Thyroid gland (tissue), 4 donors: ENCODE measurements at regions not wholly inside any gene's neighbourhood (a gene's known extent, or its start where the extent isn't known, plus 50 kb on each side); places are given as distances from the start of the nearest gene placed in this dataset.
A peak's percentile ranks its signal among the peaks of the same experiment; 100 is the strongest.

Experiments
- DNase-seq, 2 donors: peaks; one replicate each; pipeline ENCODE4 v3.0.0-alpha.2; 2019
- H3K27ac ChIP-seq, 3 donors: fragments of 200-600 bp; sonication (generic); 1 replicate in 2 of 3; 2 replicates in 1 of 3; pipeline ENCODE4 v1.5.1; 2016 to 2019; ENCODE audit warnings: mild to moderate bottlenecking in 1 of 3, moderate library complexity in 1 of 3
- H3K27me3 ChIP-seq: fragments of 200-600 bp; sonication (generic); one replicate; pipeline ENCODE4 v1.5.1; 2019
- H3K36me3 ChIP-seq, 2 donors: fragments of 200-600 bp; sonication (generic); one replicate each; pipeline ENCODE4 v1.5.1; 2016 to 2019
- H3K4me1 ChIP-seq, 2 donors: fragments of 200-600 bp; sonication (generic); one replicate each; pipeline ENCODE4 v1.5.1; 2017 to 2019
- H3K4me3 ChIP-seq, 3 donors: fragments of 200-600 bp; sonication (generic); replicated peaks in 1 of 3; 1 replicate in 2 of 3; 2 replicates in 1 of 3; pipeline ENCODE4 v1.5.1; 2016; ENCODE audit warnings: mild to moderate bottlenecking in 1 of 3
- H3K9me3 ChIP-seq: fragments of 200-600 bp; sonication (generic); one replicate; pipeline ENCODE4 v1.5.1; 2017
- CTCF ChIP-seq, 6 experiments: fragments of 200-600 bp in 3 of 6; fragments of 450-650 bp in 3 of 6; sonication (generic) in 3 of 6; IDR thresholded peaks; one replicate each; pipeline ENCODE4 v1.5.1; 2016 to 2019; ENCODE audit warnings: antibody characterized with exemption in 6 of 6, mild to moderate bottlenecking in 2 of 6, inconsistent platforms in 1 of 6, moderate library complexity in 1 of 6
- POLR2A ChIP-seq, 2 donors: fragments of 450-650 bp; IDR thresholded peaks; one replicate each; pipeline ENCODE4 v1.6.1; 2017; ENCODE audit warnings: antibody characterized with exemption in 2 of 2, mild to moderate bottlenecking in 2 of 2, moderate library complexity in 1 of 2
- WGBS, 2 donors: methylation state at CpG; one replicate each; pipeline ENCODE4 v1.1.5; 2017; 5-methylcytosine and 5-hydroxymethylcytosine counted together
- intact Hi-C: fragments of 100-400 bp; cut with DNase I; formaldehyde crosslinking; loops from one replicate; pipeline ENCODE4 v1.15.1; 2023

- peaks cover 28 to 43% of the 10 kb centered on the region in 2 donors for H3K4me1 ChIP-seq
- no peak for DNase-seq
- no peak overlapping the region for H3K4me3 ChIP-seq
- H3K27ac ChIP-seq, result peak overlapping the region; percentile 87 to 94 (median 92)
- no peaks in the 10 kb centered on the region for H3K36me3 ChIP-seq
- intact Hi-C loops, result no loop called here
- TF ChIP-seq POLR2A (IDR thresholded peaks at IDR 0.05), result no peak
- no peak for TF ChIP-seq CTCF (IDR thresholded peaks at IDR 0.05)
- 92 to 93% methylated on average over 2 of the region's 2 CpGs for WGBS, 2 donors
- no peaks in the 10 kb centered on the region for H3K9me3 ChIP-seq
- H3K27me3 ChIP-seq, result no peaks in the 10 kb centered on the region
Measured at GRCh38 chr4:128388796-128389195, 101.2 kb upstream of the PGRMC2 start.

GRCh38 chr4:128388352-128388630 is 100.7 kb upstream of the PGRMC2 start:
- DNase-seq, result no peak
- H3K27me3 ChIP-seq, result no peaks in the 10 kb centered on the region
- peak overlapping the region; percentile 87 to 94 (median 92) for H3K27ac ChIP-seq
- TF ChIP-seq POLR2A (IDR thresholded peaks at IDR 0.05) (no peak), CTCF (IDR thresholded peaks at IDR 0.05) (no peak)
- H3K4me1 ChIP-seq, result peaks cover 28 to 40% of the 10 kb centered on the region in 2 donors
- no peaks in the 10 kb centered on the region for H3K36me3 ChIP-seq
- WGBS, 2 donors, result 88 to 94% methylated on average over 3 of the region's 3 CpGs
- intact Hi-C loops, result no loop called here
- H3K9me3 ChIP-seq, result no peaks in the 10 kb centered on the region
- no peak overlapping the region for H3K4me3 ChIP-seq

- Histone ChIP-seq H3K4me1 (peaks cover 28 to 35% of the 10 kb centered on the region in 2 donors), H3K36me3 (no peaks in the 10 kb centered on the region), H3K27ac (peak overlapping the region; percentile 87 to 94 (median 92)), H3K9me3 (no peaks in the 10 kb centered on the region), H3K4me3 (no peak overlapping the region), H3K27me3 (no peaks in the 10 kb centered on the region)
- no peak for DNase-seq
- no peak for TF ChIP-seq CTCF (IDR thresholded peaks at IDR 0.05)
- TF ChIP-seq POLR2A (IDR thresholded peaks at IDR 0.05), result no peak
- intact Hi-C loops, result no loop called here
- 71 to 76% methylated on average over 2 of the region's 2 CpGs for WGBS, 2 donors
Measured at GRCh38 chr4:128387600-128388351, 100.2 kb upstream of the PGRMC2 start.

GRCh38 chr4:128386761-128387599 is 99.4 kb upstream of the PGRMC2 start:
- H3K27ac ChIP-seq, result peak overlapping the region; percentile 87 to 94 (median 92)
- DNase-seq, result peak; percentile 96 to 97
- no peaks in the 10 kb centered on the region for H3K36me3 ChIP-seq
- intact Hi-C loops, result no loop called here
- peaks cover 28 to 35% of the 10 kb centered on the region in 2 donors for H3K4me1 ChIP-seq
- H3K9me3 ChIP-seq, result no peaks in the 10 kb centered on the region
- H3K4me3 ChIP-seq, result no peak overlapping the region
- H3K27me3 ChIP-seq, result no peaks in the 10 kb centered on the region
- peak in 1 of 2 donors; percentile 53 for TF ChIP-seq POLR2A (IDR thresholded peaks at IDR 0.05)
- TF ChIP-seq CTCF (IDR thresholded peaks at IDR 0.05), result peak in 1 of 6 experiments; percentile 10
- 22 to 33% methylated on average over 14 to 15 of the region's 15 CpGs for WGBS, 2 donors
